NB4 (cell line): ENCODE measurements at regions not wholly inside any gene's neighbourhood (a gene's known extent, or its start where the extent isn't known, plus 50 kb on each side); places are given as distances from the start of the nearest gene placed in this dataset.

ENCODE experiments used
- DNase-seq: peaks from one replicate; pipeline ENCODE4 v3.0.0; 2010; ENCODE audit warnings: low read depth
- H3K4me3 ChIP-seq: one replicate; pipeline ENCODE4 v1.5.1; 2011; ENCODE audit warnings: mild to moderate bottlenecking, low read depth, low read length, moderate library complexity
- MAX ChIP-seq: IDR thresholded peaks from 2 replicates; pipeline ENCODE4 v1.6.1; 2011; ENCODE audit warnings: low read depth, low read length
- MYC ChIP-seq: IDR thresholded peaks from 2 replicates; pipeline ENCODE4 v1.6.1; 2011; ENCODE audit warnings: low read depth, low read length
- POLR2A ChIP-seq: IDR thresholded peaks from 2 replicates; pipeline ENCODE4 v1.6.1; 2011; ENCODE audit warnings: mild to moderate bottlenecking; ENCODE audit not compliant: insufficient read length; ENCODE audit errors: extremely low read depth
- TF ChIP-seq, protein P1 (sequence below): IDR thresholded peaks from one replicate; pipeline ENCODE4 v1.5.1; 2012; ENCODE audit warnings: low read depth, low read length

- DNase-seq = no peak
- H3K4me3 ChIP-seq = no peak overlapping the region
- TF ChIP-seq POLR2A (no peak), MAX (no peak), MYC (no peak)
- TF ChIP-seq, protein P1, sequence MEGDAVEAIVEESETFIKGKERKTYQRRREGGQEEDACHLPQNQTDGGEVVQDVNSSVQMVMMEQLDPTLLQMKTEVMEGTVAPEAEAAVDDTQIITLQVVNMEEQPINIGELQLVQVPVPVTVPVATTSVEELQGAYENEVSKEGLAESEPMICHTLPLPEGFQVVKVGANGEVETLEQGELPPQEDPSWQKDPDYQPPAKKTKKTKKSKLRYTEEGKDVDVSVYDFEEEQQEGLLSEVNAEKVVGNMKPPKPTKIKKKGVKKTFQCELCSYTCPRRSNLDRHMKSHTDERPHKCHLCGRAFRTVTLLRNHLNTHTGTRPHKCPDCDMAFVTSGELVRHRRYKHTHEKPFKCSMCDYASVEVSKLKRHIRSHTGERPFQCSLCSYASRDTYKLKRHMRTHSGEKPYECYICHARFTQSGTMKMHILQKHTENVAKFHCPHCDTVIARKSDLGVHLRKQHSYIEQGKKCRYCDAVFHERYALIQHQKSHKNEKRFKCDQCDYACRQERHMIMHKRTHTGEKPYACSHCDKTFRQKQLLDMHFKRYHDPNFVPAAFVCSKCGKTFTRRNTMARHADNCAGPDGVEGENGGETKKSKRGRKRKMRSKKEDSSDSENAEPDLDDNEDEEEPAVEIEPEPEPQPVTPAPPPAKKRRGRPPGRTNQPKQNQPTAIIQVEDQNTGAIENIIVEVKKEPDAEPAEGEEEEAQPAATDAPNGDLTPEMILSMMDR = no peak
Measured at GRCh38 chr4:4643306-4643705, 101.5 kb upstream of the STX18 start.

- H3K4me3 ChIP-seq = no peak overlapping the region
- DNase-seq = no peak
- TF ChIP-seq, protein P1 = no peak
- TF ChIP-seq POLR2A (no peak), MYC (no peak), MAX (no peak)
Measured at GRCh38 chr4:4642496-4643000, 100.7 kb upstream of the STX18 start.

DNA sequence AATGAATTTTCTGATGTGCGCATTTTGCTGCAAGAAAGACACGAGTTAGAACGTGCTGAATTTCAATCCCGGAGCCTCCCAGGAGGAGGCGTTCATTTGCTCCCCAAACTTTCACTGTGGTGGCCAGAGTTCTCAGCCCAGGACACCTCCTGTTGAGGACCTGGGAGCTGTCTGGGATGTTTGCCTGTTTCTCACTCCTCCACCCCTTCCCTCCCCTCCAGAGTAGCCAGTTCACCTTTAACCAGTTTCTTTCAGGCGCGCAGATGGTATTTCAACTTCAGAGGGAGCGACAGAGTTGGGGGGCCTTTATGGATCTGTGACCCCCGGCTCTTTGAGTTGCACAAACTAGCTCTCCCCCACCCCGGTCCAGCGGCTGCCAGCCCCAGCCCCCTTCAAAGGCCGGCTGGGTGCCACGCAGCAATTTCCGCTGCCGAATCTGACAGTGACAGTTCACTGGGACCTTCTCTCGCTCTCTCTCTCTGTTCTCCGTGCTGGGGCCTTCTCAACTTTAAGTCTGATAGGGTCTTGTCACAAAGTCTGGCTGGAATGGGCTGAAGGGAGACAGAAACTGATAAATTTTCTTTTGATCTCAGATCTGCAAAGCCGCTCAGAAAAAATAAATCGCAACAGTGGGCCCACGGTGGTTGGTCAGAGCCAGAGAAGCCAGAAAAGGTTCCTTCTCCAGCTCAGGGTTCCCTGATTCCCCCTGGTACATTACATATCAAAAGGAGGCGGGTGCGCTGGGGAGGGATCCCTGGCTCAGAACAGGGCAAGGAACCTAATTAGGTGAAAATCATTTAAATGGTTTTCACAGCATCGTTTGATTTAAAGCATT, 100.0 kb upstream of the STX18 start:
- no peak overlapping the region for H3K4me3 ChIP-seq
- DNase-seq = no peak
- TF ChIP-seq POLR2A = no peak
- TF ChIP-seq, protein P1 = no peak

DNA sequence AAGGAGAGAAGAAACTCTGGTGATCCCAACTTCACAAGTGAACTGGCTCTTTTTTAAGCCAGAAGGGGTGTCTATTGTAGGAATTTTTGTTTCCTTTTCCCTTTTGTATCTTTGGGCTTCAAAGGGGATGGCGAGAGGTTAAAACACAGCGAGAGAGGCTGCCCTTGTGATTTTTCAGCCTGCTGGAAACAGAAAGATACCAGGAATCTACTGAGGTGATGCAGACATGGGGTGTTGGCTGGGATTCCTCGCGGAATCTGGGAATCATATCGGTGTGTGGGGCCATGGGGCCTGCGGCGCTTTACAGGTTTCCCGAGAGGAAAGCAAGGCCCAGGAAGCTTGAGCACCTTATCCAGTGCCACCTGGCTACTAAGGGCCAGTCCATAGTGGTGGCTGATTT, 99.4 kb upstream of the STX18 start:
- DNase-seq = no peak
- no peak for TF ChIP-seq MAX
- no peak for TF ChIP-seq MYC
- TF ChIP-seq, protein P1 = no peak
- no peak for TF ChIP-seq POLR2A
- no peak overlapping the region for H3K4me3 ChIP-seq

DNA sequence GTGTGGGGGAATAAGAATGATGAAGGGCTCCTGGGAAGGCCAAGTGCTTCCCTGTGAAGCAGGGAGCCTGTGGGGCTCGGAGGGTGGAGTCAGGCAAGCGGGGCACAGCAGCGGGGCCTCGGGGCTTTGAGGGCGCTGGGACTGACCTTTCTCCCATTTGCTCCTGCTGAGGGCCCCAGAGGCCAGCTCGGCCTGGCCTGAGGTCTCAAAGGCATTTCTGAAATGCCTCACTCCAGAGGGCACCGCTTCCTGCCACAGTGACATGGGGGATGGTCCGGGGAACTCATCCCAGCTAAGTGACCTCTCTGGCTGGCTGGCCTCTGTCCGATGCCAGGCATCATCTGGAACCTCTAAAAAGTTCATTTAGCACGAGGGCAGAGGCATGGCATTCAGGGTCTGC, 98.8 kb upstream of the STX18 start:
- TF ChIP-seq, protein P1 = no peak
- TF ChIP-seq MAX (no peak), POLR2A (no peak), MYC (no peak)
- H3K4me3 ChIP-seq = no peak overlapping the region
- no peak for DNase-seq
